ENCODE measurements at regions not wholly inside any gene's neighbourhood (a gene's known extent, or its start where the extent isn't known, plus 50 kb on each side); places are given as distances from the start of the nearest gene placed in this dataset.

DNA sequence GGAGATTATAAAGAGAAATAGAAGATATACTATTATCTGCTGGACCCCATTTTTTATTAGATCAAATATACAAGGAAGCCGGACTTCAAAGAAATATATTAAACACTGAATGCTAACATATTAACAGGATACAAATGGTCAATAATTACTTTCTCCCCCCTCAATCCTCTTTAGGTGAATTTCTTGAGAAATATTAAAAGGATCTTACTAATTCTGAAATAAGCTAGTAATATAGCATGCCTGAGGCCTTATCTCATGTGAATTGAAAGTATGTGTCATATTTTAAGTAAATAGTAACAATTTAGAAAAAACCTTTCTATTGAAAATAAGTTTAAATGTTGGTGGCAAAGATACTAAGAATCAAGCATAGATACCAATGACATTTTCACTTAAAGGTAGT is 954.7 kb upstream of the MAN1A1 start:
- Histone ChIP-seq H3K9me3 (ENCODE audit: control insufficient read depth, low read depth, low read length) (no peaks in the 10 kb centered on the region), H3K4me2 (ENCODE audit: control insufficient read depth, extremely low read depth, insufficient read depth, low read depth, low read length) (no peak overlapping the region), H3K27ac (ENCODE audit: control insufficient read depth, insufficient read depth, low read length) (no peak overlapping the region), H3K9me1 (ENCODE audit: control insufficient read depth, extremely low read depth, insufficient read depth, low read length) (no peaks in the 10 kb centered on the region), H3K27me3 (ENCODE audit: control insufficient read depth, extremely low read depth, insufficient read depth, low read length) (no peaks in the 10 kb centered on the region), H4K20me1 (ENCODE audit: control insufficient read depth, extremely low read depth, insufficient read depth, low read length) (no peaks in the 10 kb centered on the region), H3K9ac (ENCODE audit: control insufficient read depth, extremely low read depth, insufficient read depth, low read length) (no peak overlapping the region), H2AFZ (ENCODE audit: control insufficient read depth, low read length) (no peak overlapping the region), H3K36me3 (ENCODE audit: control insufficient read depth in 2 of 2, extremely low read depth in 1 of 2, insufficient read depth in 2 of 2, low read length in 2 of 2) (no peaks in the 10 kb centered on the region), H3K4me3 (ENCODE audit: control insufficient read depth in 2 of 3, extremely low read depth in 1 of 3, insufficient read depth in 2 of 3, low read depth in 1 of 3, low read length in 3 of 3) (no peak overlapping the region), H3K79me2 (ENCODE audit: control insufficient read depth, insufficient read depth, low read length) (no peaks in the 10 kb centered on the region), H3K4me1 (ENCODE audit: control insufficient read depth, extremely low read depth, insufficient read depth, low read length) (no peaks in the 10 kb centered on the region)
- dilution Hi-C loops (cut with MboI; ENCODE audit: extremely low pct_ligation_motif_present, low sequenced_read_pairs) = no loop called here
- DNase-seq (ENCODE audit: low read depth, low spot score) (no peak), FAIRE-seq (no peak)
- TF ChIP-seq EZH2 (IDR thresholded peaks at IDR 0.05; ENCODE audit: low read length) (no peak), CTCF (optimal IDR thresholded peaks at IDR 0.05 in 1 of 3, IDR thresholded peaks at IDR 0.05 in 1 of 3, conservative IDR thresholded peaks at IDR 0.05 in 1 of 3; ENCODE audit: extremely low read depth in 1 of 3, insufficient read depth in 2 of 3, low read length in 3 of 3) (no peak)

- no peak overlapping the region for H2AFZ ChIP-seq (ENCODE audit: control insufficient read depth, low read length)
- no peak for FAIRE-seq
Measured at GRCh38 chr6:120303527-120303926, 954.0 kb upstream of the MAN1A1 start.

More at GRCh38 chr6:120303527-120303926, 954.0 kb upstream of the MAN1A1 start:
- Histone ChIP-seq H3K36me3 (ENCODE audit: control insufficient read depth in 2 of 2, extremely low read depth in 1 of 2, insufficient read depth in 2 of 2, low read length in 2 of 2) (no peaks in the 10 kb centered on the region), H3K4me3 (ENCODE audit: control insufficient read depth in 2 of 3, extremely low read depth in 1 of 3, insufficient read depth in 2 of 3, low read depth in 1 of 3, low read length in 3 of 3) (no peak overlapping the region), H3K79me2 (ENCODE audit: control insufficient read depth, insufficient read depth, low read length) (no peaks in the 10 kb centered on the region), H3K9ac (ENCODE audit: control insufficient read depth, extremely low read depth, insufficient read depth, low read length) (no peak overlapping the region), H3K4me1 (ENCODE audit: control insufficient read depth, extremely low read depth, insufficient read depth, low read length) (no peaks in the 10 kb centered on the region), H3K27me3 (ENCODE audit: control insufficient read depth, extremely low read depth, insufficient read depth, low read length) (no peaks in the 10 kb centered on the region), H4K20me1 (ENCODE audit: control insufficient read depth, extremely low read depth, insufficient read depth, low read length) (no peaks in the 10 kb centered on the region), H3K27ac (ENCODE audit: control insufficient read depth, insufficient read depth, low read length) (no peak overlapping the region), H3K4me2 (ENCODE audit: control insufficient read depth, extremely low read depth, insufficient read depth, low read depth, low read length) (no peak overlapping the region), H3K9me3 (ENCODE audit: control insufficient read depth, low read depth, low read length) (no peaks in the 10 kb centered on the region), H3K9me1 (ENCODE audit: control insufficient read depth, extremely low read depth, insufficient read depth, low read length) (no peaks in the 10 kb centered on the region)
- TF ChIP-seq CTCF (optimal IDR thresholded peaks at IDR 0.05 in 1 of 3, IDR thresholded peaks at IDR 0.05 in 1 of 3, conservative IDR thresholded peaks at IDR 0.05 in 1 of 3; ENCODE audit: extremely low read depth in 1 of 3, insufficient read depth in 2 of 3, low read length in 3 of 3) = no peak
- no peak for TF ChIP-seq EZH2 (IDR thresholded peaks at IDR 0.05; ENCODE audit: low read length)
- dilution Hi-C loops (cut with MboI; ENCODE audit: extremely low pct_ligation_motif_present, low sequenced_read_pairs) = no loop called here
- DNase-seq (ENCODE audit: low read depth, low spot score) = no peak

Data from keratinocyte (primary cell).